ENCODE measurements at regions not wholly inside any gene's neighbourhood (a gene's known extent, or its start where the extent isn't known, plus 50 kb on each side); places are given as distances from the start of the nearest gene placed in this dataset.

GRCh38 chr12:126602612-126603011 is 1537.4 kb downstream of the AACS start:
- ChIA-PET CTCF (ENCODE audit: partially characterized antibody) (interaction anchor here (1.0 to 1.5 kb wide), 2 partner anchors 13 to 144 kb away, joined by 3 to 5 read pairs; no protein-coding TSS in a partner anchor), POLR2A (ENCODE audit: partially characterized antibody) (no interaction called here)
- H4K20me1 ChIP-seq (replicated peaks in 1 of 2; ENCODE audit: control insufficient read depth in 1 of 2, insufficient read depth in 2 of 2, low read length in 2 of 2): no peaks in the 10 kb centered on the region
- H3K56ac ChIP-seq (replicated peaks; ENCODE audit: insufficient read length, low read depth, low read length): no peak overlapping the region
- no peaks in the 10 kb centered on the region for H3K27me3 ChIP-seq (replicated peaks in 1 of 4; ENCODE audit: control insufficient read depth in 3 of 4, extremely low read depth in 1 of 4, insufficient read depth in 3 of 4, low read length in 3 of 4)
- H3K79me2 ChIP-seq (ENCODE audit: control insufficient read depth in 1 of 2, insufficient read depth in 2 of 2, low read length in 2 of 2): no peaks in the 10 kb centered on the region
- H3K27ac ChIP-seq (ENCODE audit: low read depth, low read length): no peak overlapping the region
- no peak overlapping the region for H2AFZ ChIP-seq (ENCODE audit: low read length)
- H2AK5ac ChIP-seq (ENCODE audit: low read depth, low read length): no peak overlapping the region
- no peaks in the 10 kb centered on the region for H3K9me3 ChIP-seq (ENCODE audit: insufficient read depth in 2 of 2, low read depth in 1 of 2, low read length in 1 of 2)
- H3K4me3 ChIP-seq (ENCODE audit: extremely low read depth in 1 of 4, insufficient read depth in 2 of 4, low read depth in 3 of 4, low read length in 4 of 4): no peak overlapping the region
- H2BK5ac ChIP-seq (ENCODE audit: low read depth, low read length): no peak overlapping the region
- no peak overlapping the region for H3K9ac ChIP-seq (replicated peaks in 1 of 4; ENCODE audit: extremely low read depth in 1 of 4, low read depth in 3 of 4, low read length in 3 of 4)
- H3K36me3 ChIP-seq (ENCODE audit: control insufficient read depth in 2 of 4, insufficient read depth in 4 of 4, low read length in 3 of 4): no peaks in the 10 kb centered on the region
- H4K91ac ChIP-seq (replicated peaks; ENCODE audit: insufficient read length, low read length): no peak overlapping the region
- 79% methylated on average over 7 of the region's 7 CpGs; no CpG with 5 or more reads in 1 of the 2 experiments for WGBS, 2 experiments (ENCODE audit: extremely low coverage in 1 of 2, insufficient coverage in 1 of 2, insufficient read length in 1 of 2, insufficient replicate concordance in 2 of 2, low coverage in 1 of 2, low lambda C conversion rate in 2 of 2, missing lambda C conversion rate in 1 of 2)
- FAIRE-seq (no peak), DNase-seq (ENCODE audit: low read depth in 1 of 2, low spot score in 2 of 2) (no peak)
- no peak overlapping the region for H2BK120ac ChIP-seq (replicated peaks; ENCODE audit: low read depth, low read length)
- H3K14ac ChIP-seq (ENCODE audit: insufficient read length): no peak overlapping the region
- H3K4ac ChIP-seq (replicated peaks; ENCODE audit: insufficient read length, low read depth, low read length): no peak overlapping the region
- no peak overlapping the region for H3K4me2 ChIP-seq (ENCODE audit: insufficient read depth in 1 of 2, low read depth in 2 of 2, low read length in 2 of 2)
- no peaks in the 10 kb centered on the region for H3K4me1 ChIP-seq (replicated peaks in 1 of 4; ENCODE audit: control insufficient read depth in 3 of 4, insufficient read depth in 4 of 4, low read length in 3 of 4)
- H3K23ac ChIP-seq (ENCODE audit: insufficient read length): no peak overlapping the region
- no peak overlapping the region for H3K18ac ChIP-seq (ENCODE audit: extremely low read depth, low read length)
- no peaks in the 10 kb centered on the region for H3K79me1 ChIP-seq (ENCODE audit: low read depth, low read length)
- H2BK15ac ChIP-seq (ENCODE audit: low read length): no peak overlapping the region
- H3K23me2 ChIP-seq (ENCODE audit: low read depth, low read length): no peaks in the 10 kb centered on the region
- no peak overlapping the region for H4K8ac ChIP-seq (ENCODE audit: extremely low read depth, insufficient read depth, low read length)
- H2BK20ac ChIP-seq (ENCODE audit: low read length): no peak overlapping the region
- no peak overlapping the region for H4K5ac ChIP-seq (ENCODE audit: insufficient read length, low read depth, low read length)
- H2BK12ac ChIP-seq (ENCODE audit: low read depth, low read length): no peak overlapping the region
- TF ChIP-seq EGR1 (IDR thresholded peaks at IDR 0.05; ENCODE audit: borderline replicate concordance, low read depth, low read length): no peak
- TF ChIP-seq CHD2 (IDR thresholded peaks at IDR 0.05; ENCODE audit: low read length): no peak
- no peak for TF ChIP-seq EZH2 (IDR thresholded peaks at IDR 0.05; ENCODE audit: low read depth, low read length, severe bottlenecking)
- no peak for TF ChIP-seq BACH1 (IDR thresholded peaks at IDR 0.05; ENCODE audit: low read length)
